ENCODE measurements at regions not wholly inside any gene's neighbourhood (a gene's known extent, or its start where the extent isn't known, plus 50 kb on each side); places are given as distances from the start of the nearest gene placed in this dataset.

DNA sequence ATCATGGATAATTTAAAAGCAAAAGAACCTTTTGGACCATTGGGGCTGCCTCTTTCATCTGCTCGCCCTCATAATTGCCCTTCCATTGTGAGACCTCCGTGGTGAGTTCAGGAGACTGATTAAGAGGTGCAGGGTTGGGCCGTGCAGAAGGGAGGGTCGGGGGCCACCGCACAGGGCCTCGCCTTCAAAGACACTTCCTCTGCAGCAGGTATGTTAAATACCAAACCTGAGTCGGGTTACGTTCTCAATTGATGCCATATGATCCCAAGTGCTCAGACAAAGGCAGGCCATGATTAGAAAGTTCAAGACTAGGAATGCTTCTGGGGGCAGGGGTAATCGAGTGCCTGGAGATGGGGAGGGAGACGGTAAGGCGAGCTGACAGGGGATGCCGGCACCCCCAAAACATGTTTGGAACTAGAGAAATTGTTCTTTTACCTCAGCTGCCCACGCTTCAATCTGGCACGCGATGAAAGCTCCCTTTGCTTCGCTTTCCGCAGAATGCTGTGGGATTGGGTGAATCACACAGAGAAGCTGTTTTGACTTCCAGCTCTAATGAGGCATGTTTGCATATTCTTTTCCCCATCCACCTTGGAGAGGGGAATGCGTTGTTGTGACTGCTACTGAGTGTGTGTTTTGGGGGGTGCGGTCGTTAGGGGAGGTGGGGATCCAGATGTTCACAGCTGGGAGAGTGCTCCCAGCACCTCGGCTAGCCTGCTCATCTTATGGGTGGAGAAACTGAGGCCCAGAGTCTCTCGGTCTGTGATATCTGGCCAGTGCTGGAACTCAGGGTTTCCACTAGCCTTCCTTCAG is 309.1 kb downstream of the MYCN start:
- Histone ChIP-seq H3K27me3 (ENCODE audit: control insufficient read depth, insufficient read depth, low read length) (no peaks in the 10 kb centered on the region), H3K4me3 (ENCODE audit: low read length) (no peak overlapping the region)

DNA sequence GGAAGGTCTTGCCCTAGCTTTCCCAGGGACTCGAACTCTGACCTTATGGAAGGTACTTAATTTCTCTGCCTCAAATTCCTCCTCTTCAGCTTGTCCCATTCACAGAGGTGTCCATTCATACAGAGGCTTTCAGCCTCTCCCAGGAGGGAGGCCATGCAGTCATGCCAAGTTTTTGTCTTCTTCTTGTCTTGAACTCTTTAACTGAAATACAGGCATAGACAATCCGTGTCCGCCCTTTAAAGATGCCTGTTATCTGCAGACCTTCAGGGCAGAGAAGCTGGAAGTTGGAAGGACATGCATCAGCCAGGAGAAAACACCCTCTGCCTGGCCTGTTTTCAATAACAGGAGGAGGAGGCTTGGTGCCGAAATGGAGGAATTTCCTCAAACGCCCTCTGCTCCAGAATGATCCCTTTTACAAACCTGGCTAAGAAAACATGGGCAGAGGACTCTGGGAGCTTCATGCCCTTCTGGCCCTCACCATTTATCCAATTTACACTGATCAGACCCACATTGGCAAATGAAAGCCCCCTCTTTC is 308.3 kb downstream of the MYCN start:
- Histone ChIP-seq H3K4me1 (ENCODE audit: control insufficient read depth, low read depth, low read length) (peaks cover 15% of the 10 kb centered on the region), H3K36me3 (ENCODE audit: control insufficient read depth, low read depth, low read length) (no peaks in the 10 kb centered on the region), H3K9me3 (ENCODE audit: control insufficient read depth, low read depth, low read length) (no peaks in the 10 kb centered on the region), H3K9ac (ENCODE audit: low read length) (no peak overlapping the region), H3K27me3 (ENCODE audit: control insufficient read depth, insufficient read depth, low read length) (no peaks in the 10 kb centered on the region), H3K4me3 (ENCODE audit: low read length) (no peak overlapping the region), H3K27ac (ENCODE audit: low read length) (no peak overlapping the region)

More for the DNA sequence above, 309.1 kb downstream of the MYCN start:
- H3K4me1 ChIP-seq (ENCODE audit: control insufficient read depth, low read depth, low read length): peaks cover 15% of the 10 kb centered on the region
- H3K9me3 ChIP-seq (ENCODE audit: control insufficient read depth, low read depth, low read length): no peaks in the 10 kb centered on the region
- H3K27ac ChIP-seq (ENCODE audit: low read length): no peak overlapping the region
- H3K9ac ChIP-seq (ENCODE audit: low read length): no peak overlapping the region
- H3K36me3 ChIP-seq (ENCODE audit: control insufficient read depth, low read depth, low read length): no peaks in the 10 kb centered on the region

DNA sequence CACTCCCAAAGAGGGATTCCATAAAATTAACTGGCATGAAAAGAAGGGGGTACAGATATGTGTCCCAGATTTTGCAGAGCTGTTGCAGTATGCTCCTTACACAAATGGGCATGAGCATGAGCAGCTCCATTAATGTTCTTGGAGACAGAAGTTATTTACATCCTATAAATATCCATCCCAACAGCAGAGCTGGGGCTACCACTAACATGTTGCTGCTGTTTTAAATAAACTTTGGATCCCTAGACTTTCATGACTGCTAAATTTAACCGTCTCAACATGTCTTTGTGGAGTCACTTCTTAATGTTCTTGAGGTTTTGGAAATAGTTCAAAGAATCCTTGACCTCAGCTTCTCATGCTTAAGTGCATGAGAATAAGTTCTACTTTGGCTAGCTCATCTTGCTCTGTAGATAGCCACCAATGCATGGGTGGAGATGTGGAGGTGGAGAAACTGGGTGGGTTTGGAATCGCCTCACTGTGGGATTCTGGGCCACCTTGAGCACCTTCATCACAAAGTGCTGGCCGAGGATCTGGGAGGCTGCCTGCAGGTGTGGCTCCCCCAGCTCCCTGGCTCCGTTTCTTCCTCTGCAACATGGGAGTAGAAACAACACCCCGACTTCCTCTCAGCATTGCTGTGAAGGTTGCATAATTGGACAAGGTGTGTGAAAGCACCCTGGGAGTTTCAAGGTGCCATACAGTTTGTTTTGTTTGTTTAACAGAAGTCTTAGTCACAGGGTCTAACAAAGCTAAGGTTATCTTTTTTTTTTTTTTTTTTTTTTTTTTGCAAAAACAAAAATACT is 307.2 kb downstream of the MYCN start:
- H3K27me3 ChIP-seq (ENCODE audit: control insufficient read depth, insufficient read depth, low read length): no peaks in the 10 kb centered on the region
- H3K27ac ChIP-seq (ENCODE audit: low read length): no peak overlapping the region
- peaks cover 15% of the 10 kb centered on the region for H3K4me1 ChIP-seq (ENCODE audit: control insufficient read depth, low read depth, low read length)
- H3K9me3 ChIP-seq (ENCODE audit: control insufficient read depth, low read depth, low read length): no peaks in the 10 kb centered on the region
- no peaks in the 10 kb centered on the region for H3K36me3 ChIP-seq (ENCODE audit: control insufficient read depth, low read depth, low read length)
- H3K4me3 ChIP-seq (ENCODE audit: low read length): no peak overlapping the region
- H3K9ac ChIP-seq (ENCODE audit: low read length): no peak overlapping the region

DNA sequence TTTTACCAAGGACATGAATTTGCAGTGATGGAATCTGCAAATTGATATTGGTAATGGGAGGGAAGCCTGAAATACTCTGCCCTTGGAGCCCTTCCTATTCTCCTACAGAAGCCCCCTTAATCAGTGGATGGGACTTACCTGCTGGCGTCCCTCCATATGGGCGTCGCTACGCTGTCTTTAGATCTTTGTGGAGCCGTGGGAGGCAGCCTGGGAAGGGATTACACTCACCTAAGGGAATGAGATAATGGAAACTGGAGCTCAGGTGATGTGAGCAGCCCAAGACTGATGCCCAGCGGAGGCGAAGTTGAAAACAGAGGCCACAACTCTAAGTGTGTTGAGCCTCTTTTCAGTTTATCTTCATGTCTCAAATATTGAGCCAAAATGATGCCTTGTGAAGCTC is 306.6 kb downstream of the MYCN start:
- Histone ChIP-seq H3K36me3 (ENCODE audit: control insufficient read depth, low read depth, low read length) (no peaks in the 10 kb centered on the region), H3K4me3 (ENCODE audit: low read length) (no peak overlapping the region), H3K9ac (ENCODE audit: low read length) (no peak overlapping the region), H3K27ac (ENCODE audit: low read length) (no peak overlapping the region), H3K27me3 (ENCODE audit: control insufficient read depth, insufficient read depth, low read length) (no peaks in the 10 kb centered on the region), H3K9me3 (ENCODE audit: control insufficient read depth, low read depth, low read length) (no peaks in the 10 kb centered on the region), H3K4me1 (ENCODE audit: control insufficient read depth, low read depth, low read length) (peaks cover 15% of the 10 kb centered on the region)

- Histone ChIP-seq H3K36me3 (ENCODE audit: control insufficient read depth, low read depth, low read length) (no peaks in the 10 kb centered on the region), H3K4me3 (ENCODE audit: low read length) (no peak overlapping the region), H3K9me3 (ENCODE audit: control insufficient read depth, low read depth, low read length) (no peaks in the 10 kb centered on the region)
Observed at GRCh38 chr2:16246281-16246850, 306.0 kb downstream of the MYCN start.

DNA sequence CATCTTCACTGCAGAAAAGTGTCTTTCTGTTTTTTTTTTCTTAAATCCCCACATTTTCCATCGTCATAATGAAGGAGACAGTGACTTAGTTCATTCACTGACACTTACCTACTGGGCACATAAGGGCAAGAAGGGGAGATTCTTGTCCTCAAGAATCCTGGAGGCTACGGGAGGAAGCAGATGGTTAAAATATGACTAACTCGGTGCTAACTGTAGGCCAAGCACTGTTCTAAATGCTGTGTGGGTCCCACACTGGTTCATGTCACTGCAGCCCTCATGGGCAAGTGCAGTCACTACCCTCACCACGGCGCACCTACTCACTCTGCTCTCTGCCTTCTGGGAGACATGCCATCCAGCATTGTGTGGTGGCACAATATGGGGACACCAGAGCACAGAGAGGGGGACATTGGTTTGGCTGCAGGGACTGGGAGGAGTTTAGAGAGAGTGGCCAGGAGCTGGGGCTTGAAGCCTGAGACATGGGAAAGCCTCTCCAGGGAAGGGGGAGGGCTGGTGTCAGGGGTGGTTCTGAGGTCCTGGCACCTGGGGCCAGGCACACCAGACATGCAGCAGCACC is 305.2 kb downstream of the MYCN start:
- Histone ChIP-seq H3K4me1 (ENCODE audit: control insufficient read depth, low read depth, low read length) (peaks cover 15% of the 10 kb centered on the region), H3K4me3 (ENCODE audit: low read length) (no peak overlapping the region), H3K9me3 (ENCODE audit: control insufficient read depth, low read depth, low read length) (no peaks in the 10 kb centered on the region), H3K9ac (ENCODE audit: low read length) (no peak overlapping the region), H3K36me3 (ENCODE audit: control insufficient read depth, low read depth, low read length) (no peaks in the 10 kb centered on the region), H3K27me3 (ENCODE audit: control insufficient read depth, insufficient read depth, low read length) (no peaks in the 10 kb centered on the region), H3K27ac (ENCODE audit: low read length) (no peak overlapping the region)

More at GRCh38 chr2:16246281-16246850, 306.0 kb downstream of the MYCN start:
- no peaks in the 10 kb centered on the region for H3K27me3 ChIP-seq (ENCODE audit: control insufficient read depth, insufficient read depth, low read length)
- peaks cover 15% of the 10 kb centered on the region for H3K4me1 ChIP-seq (ENCODE audit: control insufficient read depth, low read depth, low read length)
- H3K9ac ChIP-seq (ENCODE audit: low read length): no peak overlapping the region
- H3K27ac ChIP-seq (ENCODE audit: low read length): no peak overlapping the region

DNA sequence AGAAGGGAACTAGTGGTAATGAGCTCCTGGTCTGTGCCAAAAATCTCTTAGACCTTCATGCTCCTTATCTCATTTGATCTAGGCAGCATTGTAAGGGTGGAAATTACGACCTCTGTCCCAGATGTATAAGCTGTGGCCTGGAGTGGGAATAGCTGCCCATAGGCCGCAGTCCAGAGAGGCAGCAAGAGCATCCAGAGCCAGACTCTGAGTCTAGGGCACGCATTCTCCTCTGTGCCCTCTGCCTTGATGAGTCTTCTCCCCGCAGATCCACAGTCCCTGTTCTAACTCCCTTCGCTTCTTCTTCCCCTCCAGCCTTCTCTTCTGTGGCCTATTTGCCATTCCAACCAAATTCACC is 304.6 kb downstream of the MYCN start:
- no peaks in the 10 kb centered on the region for H3K27me3 ChIP-seq (ENCODE audit: control insufficient read depth, insufficient read depth, low read length)
- peaks cover 15% of the 10 kb centered on the region for H3K4me1 ChIP-seq (ENCODE audit: control insufficient read depth, low read depth, low read length)
- H3K27ac ChIP-seq (ENCODE audit: low read length): no peak overlapping the region
- H3K4me3 ChIP-seq (ENCODE audit: low read length): no peak overlapping the region
- H3K9me3 ChIP-seq (ENCODE audit: control insufficient read depth, low read depth, low read length): no peaks in the 10 kb centered on the region
- H3K36me3 ChIP-seq (ENCODE audit: control insufficient read depth, low read depth, low read length): no peaks in the 10 kb centered on the region
- H3K9ac ChIP-seq (ENCODE audit: low read length): no peak overlapping the region

DNA sequence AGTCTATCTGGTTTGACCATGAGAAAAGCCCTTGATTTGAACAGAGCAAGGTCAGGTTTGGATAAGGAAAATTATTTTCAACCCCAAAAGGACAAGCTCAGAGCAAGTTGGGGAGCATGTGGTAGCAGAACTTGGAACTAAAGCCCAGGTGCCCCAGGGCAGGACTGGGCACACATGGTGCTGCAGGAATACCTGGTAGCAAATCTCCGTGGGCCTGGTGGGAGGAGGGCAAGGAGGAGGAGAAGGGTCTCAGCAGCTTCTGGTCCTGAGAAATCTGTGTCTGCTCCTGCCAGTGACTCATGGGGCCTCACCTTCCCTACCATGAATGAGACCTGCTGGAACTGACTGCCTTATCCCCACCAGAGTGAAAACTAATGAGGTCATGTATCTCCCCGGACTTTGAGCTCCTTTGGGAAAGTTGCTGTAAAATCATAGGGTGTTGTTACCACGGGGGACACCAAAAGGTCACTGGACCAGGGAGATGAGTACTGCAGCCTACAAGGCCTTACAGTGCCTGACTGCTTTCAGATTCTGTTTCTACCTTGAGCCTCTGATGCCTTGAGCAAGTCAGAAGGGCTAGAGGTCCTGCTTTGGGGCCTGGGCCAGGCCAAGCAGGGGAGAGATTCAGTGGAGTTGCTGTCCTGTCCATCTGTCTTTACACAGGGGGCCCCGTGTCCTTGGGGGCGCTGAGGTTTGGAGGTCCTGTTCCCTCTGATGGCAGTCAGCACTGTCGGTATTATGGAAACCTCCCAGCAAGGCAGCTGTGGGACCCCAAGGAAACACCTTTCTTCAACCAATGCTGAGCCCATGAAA is 304.0 kb downstream of the MYCN start:
- no peaks in the 10 kb centered on the region for H3K27me3 ChIP-seq (ENCODE audit: control insufficient read depth, insufficient read depth, low read length)
- H3K4me1 ChIP-seq (ENCODE audit: control insufficient read depth, low read depth, low read length): peaks cover 9% of the 10 kb centered on the region

DNA sequence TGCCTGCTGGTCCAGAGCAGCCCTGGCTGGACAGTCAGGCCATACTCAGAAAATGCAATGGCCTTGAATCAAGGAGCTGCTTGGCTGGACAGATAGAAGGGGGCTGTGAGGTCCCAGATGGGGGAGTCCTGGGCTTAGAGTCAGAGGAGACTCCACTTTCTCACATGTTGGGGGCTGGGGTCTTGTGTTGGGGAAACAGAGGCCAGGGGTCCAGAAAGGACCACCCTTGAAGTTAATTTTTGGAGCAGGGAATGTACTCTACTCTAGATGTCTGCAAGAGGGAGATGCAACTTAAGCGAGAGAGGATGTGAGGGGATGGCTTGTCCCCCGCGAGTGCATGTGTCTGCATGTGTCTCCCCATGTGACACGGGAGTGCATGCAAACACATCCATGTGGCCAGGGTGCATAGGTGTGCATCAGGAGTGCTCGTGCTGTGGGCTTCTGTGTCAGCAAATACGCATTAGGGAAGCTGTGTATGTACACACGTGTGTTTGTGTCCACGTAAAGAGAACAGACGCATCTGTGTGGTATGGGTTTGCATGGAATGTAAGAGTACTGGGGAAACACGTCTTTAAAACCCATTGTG is 303.2 kb downstream of the MYCN start:
- peaks cover under 1% of the 10 kb centered on the region for H3K4me1 ChIP-seq (ENCODE audit: control insufficient read depth, low read depth, low read length)
- no peaks in the 10 kb centered on the region for H3K27me3 ChIP-seq (ENCODE audit: control insufficient read depth, insufficient read depth, low read length)

More for the DNA sequence above, 304.0 kb downstream of the MYCN start:
- Histone ChIP-seq H3K4me3 (ENCODE audit: low read length) (no peak overlapping the region), H3K36me3 (ENCODE audit: control insufficient read depth, low read depth, low read length) (no peaks in the 10 kb centered on the region), H3K27ac (ENCODE audit: low read length) (no peak overlapping the region), H3K9me3 (ENCODE audit: control insufficient read depth, low read depth, low read length) (no peaks in the 10 kb centered on the region), H3K9ac (ENCODE audit: low read length) (no peak overlapping the region)

DNA sequence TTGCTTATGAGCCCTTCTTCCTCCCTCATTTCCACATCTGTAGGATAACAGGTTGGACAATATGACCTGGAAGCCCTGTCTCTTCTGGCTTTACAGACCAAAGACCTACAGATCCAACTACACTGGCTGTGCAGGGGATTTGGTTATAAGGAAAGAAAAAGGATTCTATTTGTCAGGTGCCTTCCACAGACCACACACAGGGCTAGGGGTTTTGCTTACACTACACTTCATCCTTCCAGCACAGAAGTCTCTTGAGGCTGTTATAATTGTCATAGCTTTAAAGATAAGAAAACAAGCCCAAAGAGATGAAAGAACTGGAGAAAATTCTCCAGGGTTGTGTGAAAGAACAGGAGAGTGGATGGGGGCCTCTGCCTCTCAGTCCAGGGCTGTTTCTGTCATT is 302.6 kb downstream of the MYCN start:
- H3K27me3 ChIP-seq (ENCODE audit: control insufficient read depth, insufficient read depth, low read length): no peaks in the 10 kb centered on the region
- no peak overlapping the region for H3K9ac ChIP-seq (ENCODE audit: low read length)
- no peaks in the 10 kb centered on the region for H3K4me1 ChIP-seq (ENCODE audit: control insufficient read depth, low read depth, low read length)
- H3K9me3 ChIP-seq (ENCODE audit: control insufficient read depth, low read depth, low read length): no peaks in the 10 kb centered on the region
- H3K36me3 ChIP-seq (ENCODE audit: control insufficient read depth, low read depth, low read length): no peaks in the 10 kb centered on the region
- H3K27ac ChIP-seq (ENCODE audit: low read length): no peak overlapping the region
- H3K4me3 ChIP-seq (ENCODE audit: low read length): no peak overlapping the region

More for the DNA sequence above, 303.2 kb downstream of the MYCN start:
- Histone ChIP-seq H3K27ac (ENCODE audit: low read length) (no peak overlapping the region), H3K9me3 (ENCODE audit: control insufficient read depth, low read depth, low read length) (no peaks in the 10 kb centered on the region), H3K9ac (ENCODE audit: low read length) (no peak overlapping the region), H3K36me3 (ENCODE audit: control insufficient read depth, low read depth, low read length) (no peaks in the 10 kb centered on the region), H3K4me3 (ENCODE audit: low read length) (no peak overlapping the region)

Measured in iPS-18a (cell line).